Coronary artery (tissue), 2 donors: ENCODE measurements at regions not wholly inside any gene's neighbourhood (a gene's known extent, or its start where the extent isn't known, plus 50 kb on each side); places are given as distances from the start of the nearest gene placed in this dataset.

Source experiments
- DNase-seq: peaks from one replicate; pipeline ENCODE4 v3.0.0-alpha.2; 2017; ENCODE audit warnings: low spot score
- H3K27ac ChIP-seq, 2 donors: fragments of 200-600 bp; sonication (generic); one replicate each; pipeline ENCODE4 v1.5.1; 2016 to 2019
- H3K4me3 ChIP-seq: fragments of 200-600 bp; sonication (generic); 2 replicates; pipeline ENCODE4 v1.5.1; 2016; ENCODE audit warnings: mild to moderate bottlenecking, moderate library complexity
- CTCF ChIP-seq: fragments of 200-600 bp; sonication (generic); IDR thresholded peaks from one replicate; pipeline ENCODE4 v1.5.1; 2019; ENCODE audit warnings: antibody characterized with exemption

GRCh38 chr5:159704160-159704559 lies 212.1 kb upstream of the ADRA1B start:
- Histone ChIP-seq H3K4me3 (no peak overlapping the region), H3K27ac (no peak overlapping the region)
- no peak for TF ChIP-seq CTCF
- DNase-seq: no peak

- DNase-seq: no peak
Observed at GRCh38 chr5:159705948-159706347, 210.3 kb upstream of the ADRA1B start.

GRCh38 chr5:159708090-159708489 lies 208.2 kb upstream of the ADRA1B start:
- Histone ChIP-seq H3K4me3 (no peak overlapping the region), H3K27ac (no peak overlapping the region)
- no peak for DNase-seq
- no peak for TF ChIP-seq CTCF

More at GRCh38 chr5:159705948-159706347, 210.3 kb upstream of the ADRA1B start:
- TF ChIP-seq CTCF: no peak
- no peak overlapping the region for H3K27ac ChIP-seq
- no peak overlapping the region for H3K4me3 ChIP-seq

- no peak for TF ChIP-seq CTCF
- no peak for DNase-seq
- no peak overlapping the region for H3K4me3 ChIP-seq
- H3K27ac ChIP-seq: no peak overlapping the region
Observed at GRCh38 chr5:159712672-159713071, 203.6 kb upstream of the ADRA1B start.

GRCh38 chr5:159713254-159713653 lies 203.0 kb upstream of the ADRA1B start:
- no peak for DNase-seq
- no peak for TF ChIP-seq CTCF
- Histone ChIP-seq H3K4me3 (no peak overlapping the region), H3K27ac (no peak overlapping the region)

GRCh38 chr5:159713773-159714172 lies 202.5 kb upstream of the ADRA1B start:
- Histone ChIP-seq H3K27ac (no peak overlapping the region), H3K4me3 (no peak overlapping the region)
- TF ChIP-seq CTCF: no peak
- DNase-seq: no peak

- no peak for DNase-seq
- H3K4me3 ChIP-seq: no peak overlapping the region
- H3K27ac ChIP-seq: no peak overlapping the region
Observed at GRCh38 chr5:159725475-159725874, 190.8 kb upstream of the ADRA1B start.

More at GRCh38 chr5:159725475-159725874, 190.8 kb upstream of the ADRA1B start:
- no peak for TF ChIP-seq CTCF
